Kidney (tissue), 13 donors: ENCODE measurements at regions not wholly inside any gene's neighbourhood (a gene's known extent, or its start where the extent isn't known, plus 50 kb on each side); places are given as distances from the start of the nearest gene placed in this dataset.

Experiments
- DNase-seq, 5 donors: peaks; one replicate each; pipeline ENCODE4 v3.0.0-alpha.2; 2013 to 2020
- FAIRE-seq: peaks from 2 replicates; lab custom pipeline; 2012; peaks lifted over from hg19 to GRCh38; lab: Jason Lieb, UNC
- H3K27ac ChIP-seq, 2 donors: one replicate each; pipeline ENCODE4 v1.7.0; 2013; ENCODE audit warnings: low read depth in 2 of 2, low read length in 2 of 2, inconsistent platforms in 1 of 2
- H3K27me3 ChIP-seq: one replicate; pipeline ENCODE4 v1.7.1; 2013; ENCODE audit warnings: low read length, inconsistent platforms; ENCODE audit not compliant: control insufficient read depth, insufficient read depth
- H3K36me3 ChIP-seq, 3 donors: one replicate each; pipeline versions ENCODE4 v1.7.0 to v1.7.1; 2013; ENCODE audit warnings: low read length in 3 of 3, control low read depth in 1 of 3, inconsistent platforms in 1 of 3; ENCODE audit not compliant: insufficient read depth in 3 of 3, control insufficient read depth in 2 of 3
- H3K4me1 ChIP-seq, 3 donors: one replicate each; pipeline versions ENCODE4 v1.7.0 to v1.7.1; 2013; ENCODE audit warnings: low read length in 3 of 3, inconsistent platforms in 1 of 3, low read depth in 1 of 3; ENCODE audit not compliant: control insufficient read depth in 2 of 3, insufficient read depth in 2 of 3
- H3K4me3 ChIP-seq, 3 donors: one replicate each; pipeline versions ENCODE4 v1.7.0 to v1.8.1; 2013; ENCODE audit warnings: low read length in 3 of 3, control low read depth in 1 of 3, inconsistent platforms in 1 of 3
- H3K9ac ChIP-seq, 3 donors: one replicate each; pipeline versions ENCODE4 v1.7.0 to v1.7.1; 2013; ENCODE audit warnings: low read length in 3 of 3, control low read depth in 1 of 3, inconsistent platforms in 1 of 3
- H3K9me3 ChIP-seq, 3 donors: one replicate each; pipeline versions ENCODE4 v1.7.0 to v1.7.1; 2013; ENCODE audit warnings: low read length in 3 of 3, control low read depth in 1 of 3, inconsistent platforms in 1 of 3; ENCODE audit not compliant: control insufficient read depth in 2 of 3, insufficient read depth in 1 of 3
- intact Hi-C: fragments of 100-400 bp; cut with DNase I; formaldehyde crosslinking; loops from one replicate; pipeline ENCODE4 v1.11.1; 2022
- TF ChIP-seq, protein P1 (sequence below): IDR thresholded peaks from 3 replicates; pipeline ENCODE4 v1.5.1; 2012; ENCODE audit warnings: mild to moderate bottlenecking, moderate library complexity, borderline replicate concordance; ENCODE audit not compliant: insufficient read depth; ENCODE audit errors: extremely low read depth
- donor health status: control.
- donor health status: control.
- donor health status: control.
- donor health status: control.
- donor health status: control.
- donor health status: DM: yes; HTN: yes; CAD: no.
- donor health status: Normal renal cell carcinoma (clear cell type).

DNA sequence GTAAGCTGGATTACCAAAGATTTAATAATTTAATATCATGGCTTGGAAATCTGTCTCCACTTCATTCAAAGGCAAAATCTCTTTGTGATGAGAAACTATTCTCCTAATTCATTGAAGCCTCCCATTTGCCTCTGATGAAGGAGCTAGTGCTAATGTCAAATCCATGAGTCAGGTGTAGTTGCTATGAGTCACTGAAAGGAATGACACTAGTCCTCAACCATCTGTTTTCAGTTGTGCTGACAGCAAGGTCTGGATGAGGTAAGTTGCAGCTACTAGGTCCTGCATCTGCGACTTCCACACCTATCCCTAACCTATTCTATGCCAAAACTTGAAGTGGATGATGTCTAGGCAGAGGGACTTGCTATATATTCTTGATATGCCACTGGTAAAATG lies 324.0 kb upstream of the UBE2E3 start:
- H3K9me3 ChIP-seq = no peaks in the 10 kb centered on the region
- no peak overlapping the region for H3K27ac ChIP-seq
- FAIRE-seq = no peak

DNA sequence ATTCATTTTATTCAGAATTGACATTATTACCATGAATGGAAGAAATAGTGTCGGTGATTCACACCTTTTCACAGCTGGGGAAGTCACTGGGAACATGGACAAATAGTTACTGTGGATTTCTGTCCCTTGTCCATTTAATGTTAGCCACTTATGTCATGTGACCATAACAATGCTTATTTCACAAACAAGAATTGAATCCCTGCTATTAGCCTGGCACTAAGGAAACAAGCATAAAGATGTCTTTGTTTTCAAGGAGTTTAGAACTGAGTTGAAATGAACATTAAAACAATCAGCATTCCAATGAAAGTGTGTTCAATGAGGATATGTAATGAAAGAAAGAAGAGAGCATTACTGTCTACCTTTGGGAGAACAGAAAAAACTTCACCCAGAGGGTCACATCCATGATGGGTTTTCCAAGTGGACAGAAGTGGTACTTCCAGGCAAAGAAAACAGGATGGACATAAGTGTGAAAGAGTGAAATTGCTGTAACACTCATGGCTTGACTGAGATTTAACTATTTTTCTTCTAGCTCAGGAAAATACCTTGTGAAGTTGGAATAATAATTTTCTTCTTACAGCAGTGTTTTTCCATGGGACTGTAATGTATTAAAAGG lies 324.5 kb upstream of the UBE2E3 start:
- TF ChIP-seq, protein P1, sequence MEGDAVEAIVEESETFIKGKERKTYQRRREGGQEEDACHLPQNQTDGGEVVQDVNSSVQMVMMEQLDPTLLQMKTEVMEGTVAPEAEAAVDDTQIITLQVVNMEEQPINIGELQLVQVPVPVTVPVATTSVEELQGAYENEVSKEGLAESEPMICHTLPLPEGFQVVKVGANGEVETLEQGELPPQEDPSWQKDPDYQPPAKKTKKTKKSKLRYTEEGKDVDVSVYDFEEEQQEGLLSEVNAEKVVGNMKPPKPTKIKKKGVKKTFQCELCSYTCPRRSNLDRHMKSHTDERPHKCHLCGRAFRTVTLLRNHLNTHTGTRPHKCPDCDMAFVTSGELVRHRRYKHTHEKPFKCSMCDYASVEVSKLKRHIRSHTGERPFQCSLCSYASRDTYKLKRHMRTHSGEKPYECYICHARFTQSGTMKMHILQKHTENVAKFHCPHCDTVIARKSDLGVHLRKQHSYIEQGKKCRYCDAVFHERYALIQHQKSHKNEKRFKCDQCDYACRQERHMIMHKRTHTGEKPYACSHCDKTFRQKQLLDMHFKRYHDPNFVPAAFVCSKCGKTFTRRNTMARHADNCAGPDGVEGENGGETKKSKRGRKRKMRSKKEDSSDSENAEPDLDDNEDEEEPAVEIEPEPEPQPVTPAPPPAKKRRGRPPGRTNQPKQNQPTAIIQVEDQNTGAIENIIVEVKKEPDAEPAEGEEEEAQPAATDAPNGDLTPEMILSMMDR = no peak
- intact Hi-C loops = no loop called here
- no peak overlapping the region for H3K9ac ChIP-seq
- no peak overlapping the region for H3K4me3 ChIP-seq
- no peaks in the 10 kb centered on the region for H3K27me3 ChIP-seq
- DNase-seq (no peak), FAIRE-seq (no peak)
- H3K36me3 ChIP-seq = no peaks in the 10 kb centered on the region
- H3K27ac ChIP-seq = no peak overlapping the region
- H3K9me3 ChIP-seq = no peaks in the 10 kb centered on the region
- H3K4me1 ChIP-seq = no peaks in the 10 kb centered on the region

More for the DNA sequence above, 324.0 kb upstream of the UBE2E3 start:
- no peak for DNase-seq
- no peaks in the 10 kb centered on the region for H3K27me3 ChIP-seq
- no peak overlapping the region for H3K4me3 ChIP-seq
- TF ChIP-seq, protein P1 = no peak
- intact Hi-C loops = no loop called here
- no peak overlapping the region for H3K9ac ChIP-seq
- no peaks in the 10 kb centered on the region for H3K36me3 ChIP-seq
- H3K4me1 ChIP-seq = no peaks in the 10 kb centered on the region

DNA sequence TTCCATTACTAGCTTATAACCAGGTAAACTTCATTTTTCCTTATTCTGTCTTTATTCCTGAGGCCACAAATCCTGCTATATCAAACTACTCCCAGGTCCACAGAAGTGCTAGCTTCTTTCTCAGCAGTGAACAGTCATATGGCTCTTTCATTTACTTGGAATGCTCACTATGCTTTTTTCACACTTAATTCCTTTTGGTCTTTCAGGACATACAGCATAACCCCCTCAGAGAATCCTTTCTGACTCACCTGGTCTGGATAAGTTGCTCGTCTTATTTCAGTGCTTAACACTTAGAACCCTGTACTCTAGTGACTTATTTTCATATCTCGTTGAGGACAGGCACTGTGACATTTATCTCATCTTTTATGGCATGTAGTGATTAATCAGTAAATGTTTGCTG lies 325.0 kb upstream of the UBE2E3 start:
- DNase-seq (no peak), FAIRE-seq (no peak)
- Histone ChIP-seq H3K4me1 (no peaks in the 10 kb centered on the region), H3K9me3 (no peaks in the 10 kb centered on the region), H3K27me3 (no peaks in the 10 kb centered on the region), H3K36me3 (no peaks in the 10 kb centered on the region), H3K4me3 (no peak overlapping the region), H3K27ac (no peak overlapping the region), H3K9ac (no peak overlapping the region)
- intact Hi-C loops = no loop called here
- TF ChIP-seq, protein P1 = no peak

DNA sequence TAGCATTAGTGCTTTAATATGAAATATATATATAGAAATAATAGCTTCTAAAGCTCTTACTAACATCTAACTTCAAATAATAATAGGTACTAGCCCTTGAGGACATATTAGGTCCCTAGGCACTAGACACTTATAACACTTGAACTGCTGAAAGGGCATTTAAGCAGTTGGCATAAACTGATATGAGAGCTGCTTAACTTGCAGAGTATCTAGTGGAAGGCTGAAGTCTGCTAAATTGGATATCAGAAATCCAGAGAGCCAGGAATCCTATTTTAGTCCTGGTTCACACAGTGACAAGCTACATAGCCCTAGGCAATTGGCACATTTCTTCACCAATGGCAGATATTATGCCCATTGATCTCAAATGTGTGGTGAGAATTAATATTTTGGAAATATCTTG lies 326.9 kb upstream of the UBE2E3 start:
- Histone ChIP-seq H3K27ac (no peak overlapping the region), H3K9ac (no peak overlapping the region), H3K27me3 (no peaks in the 10 kb centered on the region), H3K4me3 (no peak overlapping the region), H3K4me1 (no peaks in the 10 kb centered on the region), H3K36me3 (no peaks in the 10 kb centered on the region), H3K9me3 (no peaks in the 10 kb centered on the region)
- DNase-seq (no peak), FAIRE-seq (no peak)
- intact Hi-C loops = no loop called here
- TF ChIP-seq, protein P1 = no peak
